NCI-H460 (cell line): ENCODE measurements at regions not wholly inside any gene's neighbourhood (a gene's known extent, or its start where the extent isn't known, plus 50 kb on each side); places are given as distances from the start of the nearest gene placed in this dataset.

Experiments
- DNase-seq: peaks from one replicate; pipeline ENCODE4 v3.0.0-alpha.2; 2016; ENCODE audit warnings: low read depth; ENCODE audit errors: extremely low read depth

GRCh38 chr2:15775753-15776628 lies 164.4 kb upstream of the MYCN start:
- DNase-seq: no peak

DNA sequence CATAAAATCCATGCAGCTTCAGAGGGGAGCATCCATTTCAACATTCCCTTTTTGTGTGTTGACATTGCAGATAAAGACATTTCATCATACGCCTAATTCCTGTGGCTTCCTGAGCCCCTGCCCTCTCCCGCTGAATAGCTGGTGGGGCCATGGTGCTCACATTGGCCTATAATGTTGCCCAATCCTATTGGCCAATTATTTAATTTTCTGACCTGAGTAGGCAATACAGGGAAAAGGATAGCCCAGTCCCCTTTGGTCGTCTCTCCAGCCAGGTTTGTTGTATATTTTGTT lies 163.8 kb upstream of the MYCN start:
- DNase-seq: no peak

GRCh38 chr2:15776992-15777702 lies 163.2 kb upstream of the MYCN start:
- DNase-seq: no peak

GRCh38 chr2:15777795-15778371 lies 162.5 kb upstream of the MYCN start:
- DNase-seq: no peak

- no peak for DNase-seq
These were observed 161.7 kb upstream of the MYCN start for GRCh38 chr2:15778529-15779219.

GRCh38 chr2:15779381-15780041 lies 160.8 kb upstream of the MYCN start:
- no peak for DNase-seq

GRCh38 chr2:15780234-15780633 lies 160.1 kb upstream of the MYCN start:
- no peak for DNase-seq

DNA sequence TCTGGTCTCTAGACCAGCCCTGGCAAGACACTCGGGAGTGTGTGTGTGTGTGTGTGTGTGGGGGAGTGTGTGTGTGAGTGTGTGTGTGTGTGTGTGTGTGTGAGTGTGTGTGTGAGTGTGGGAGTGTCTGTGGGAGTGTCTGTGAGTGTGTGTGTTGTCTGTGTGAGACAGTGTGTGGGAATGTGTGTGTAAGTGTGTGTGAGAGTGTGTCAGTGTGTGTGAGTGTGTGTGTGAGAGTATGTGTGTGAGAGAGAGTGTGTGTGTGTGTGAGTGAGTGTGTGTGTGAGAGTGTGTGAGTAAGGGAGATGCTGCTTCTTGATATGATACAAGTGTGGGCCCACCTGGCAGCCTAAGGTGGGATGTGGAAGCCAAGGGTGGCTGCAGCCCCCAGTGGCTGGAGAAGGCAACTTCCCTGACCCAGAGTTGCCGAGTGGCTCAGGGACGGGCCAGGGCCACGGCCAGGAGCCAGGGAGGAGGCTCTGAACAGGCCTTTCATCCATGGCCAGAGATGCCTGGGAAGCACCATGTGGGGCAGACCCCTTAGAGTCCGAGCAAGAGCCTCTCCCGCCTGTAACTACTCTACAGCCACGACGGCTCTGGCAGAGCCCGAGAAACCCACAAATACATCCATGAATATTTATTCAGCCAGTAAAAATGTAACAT lies 159.3 kb upstream of the MYCN start:
- DNase-seq: no peak

DNA sequence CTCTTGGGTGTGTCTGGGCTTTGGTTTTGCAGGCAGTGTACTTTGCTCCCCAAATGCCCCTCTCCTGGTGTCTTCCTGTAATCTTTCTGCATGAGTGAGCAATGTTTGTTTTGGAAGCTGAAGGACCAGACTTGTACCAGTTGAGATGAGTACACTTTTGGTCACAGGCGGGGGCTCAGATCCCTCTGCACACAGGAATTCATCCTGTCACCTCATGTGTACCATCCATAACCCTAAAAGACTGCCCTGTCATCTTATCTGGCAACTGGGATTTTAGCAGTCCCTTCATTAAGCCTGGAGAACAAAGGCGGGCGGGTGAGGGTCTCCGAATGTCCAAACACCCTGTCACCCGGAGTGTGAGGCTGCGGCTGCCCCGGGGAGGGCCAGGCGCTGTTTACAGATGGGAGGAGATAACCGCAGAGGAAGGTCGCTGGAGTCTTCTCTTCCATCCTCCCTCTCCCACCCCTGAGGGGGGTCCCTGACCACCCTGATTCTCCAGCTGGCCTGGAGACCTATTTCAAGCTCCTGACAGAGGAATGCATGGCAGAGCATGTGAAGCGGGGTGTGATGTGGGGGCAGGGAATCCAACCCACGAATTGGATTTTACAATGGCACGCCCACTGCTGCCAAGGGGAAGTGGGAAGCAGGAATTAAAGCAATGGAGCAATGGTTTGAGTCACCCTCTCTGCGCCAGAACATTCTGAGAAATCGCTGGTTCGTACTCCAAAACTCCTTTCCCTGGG lies 158.2 kb upstream of the MYCN start:
- DNase-seq: no peak

DNA sequence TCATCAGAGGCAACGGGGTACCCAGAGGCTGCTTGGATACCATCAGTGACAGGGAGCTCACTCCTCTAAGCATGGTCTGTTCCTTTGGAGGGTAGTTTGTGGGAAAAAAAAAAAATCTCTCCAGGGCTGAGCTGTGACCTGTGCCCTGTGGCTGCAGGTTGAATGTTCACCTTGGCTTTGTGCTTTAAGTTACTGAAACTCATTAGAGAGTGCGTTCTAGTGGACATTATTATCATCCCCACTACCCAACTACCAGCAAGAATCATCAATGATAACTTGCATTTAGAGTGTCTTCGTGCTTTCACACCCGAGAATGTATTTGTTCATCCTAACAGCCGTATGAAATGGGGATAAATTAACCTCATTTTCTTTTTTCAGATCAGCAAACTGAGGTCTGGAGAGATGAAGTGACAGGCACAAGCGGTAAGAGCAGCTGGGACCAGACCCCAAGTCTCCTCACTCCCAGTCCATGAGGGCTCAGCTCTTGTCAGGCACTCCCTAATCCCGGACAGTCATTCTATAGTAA lies 157.5 kb upstream of the MYCN start:
- no peak for DNase-seq

GRCh38 chr2:15783489-15783888 lies 156.9 kb upstream of the MYCN start:
- no peak for DNase-seq

GRCh38 chr2:15784106-15784885 lies 156.1 kb upstream of the MYCN start:
- no peak for DNase-seq

GRCh38 chr2:15784886-15785801 lies 155.2 kb upstream of the MYCN start:
- DNase-seq: no peak

- no peak for DNase-seq
These were observed 154.2 kb upstream of the MYCN start for GRCh38 chr2:15786003-15786654.

DNA sequence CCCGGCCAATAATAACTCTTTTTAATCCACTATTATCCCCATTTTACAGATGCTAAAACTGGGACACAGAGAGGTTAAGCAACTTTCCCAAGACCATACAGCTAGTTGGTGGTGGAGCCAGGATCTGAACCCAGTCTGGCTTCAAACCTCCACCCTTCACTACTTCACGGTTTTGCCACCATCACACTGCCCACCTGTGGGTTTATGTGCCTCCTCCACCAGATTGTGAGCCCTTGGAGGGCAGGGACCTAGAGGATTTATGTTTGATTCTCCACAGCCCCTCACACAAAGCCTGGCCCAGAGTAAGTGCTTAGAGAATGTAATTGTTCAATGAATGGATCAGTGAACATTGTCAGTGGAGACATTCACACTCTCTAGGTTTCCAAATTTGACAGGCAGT lies 153.4 kb upstream of the MYCN start:
- no peak for DNase-seq

DNA sequence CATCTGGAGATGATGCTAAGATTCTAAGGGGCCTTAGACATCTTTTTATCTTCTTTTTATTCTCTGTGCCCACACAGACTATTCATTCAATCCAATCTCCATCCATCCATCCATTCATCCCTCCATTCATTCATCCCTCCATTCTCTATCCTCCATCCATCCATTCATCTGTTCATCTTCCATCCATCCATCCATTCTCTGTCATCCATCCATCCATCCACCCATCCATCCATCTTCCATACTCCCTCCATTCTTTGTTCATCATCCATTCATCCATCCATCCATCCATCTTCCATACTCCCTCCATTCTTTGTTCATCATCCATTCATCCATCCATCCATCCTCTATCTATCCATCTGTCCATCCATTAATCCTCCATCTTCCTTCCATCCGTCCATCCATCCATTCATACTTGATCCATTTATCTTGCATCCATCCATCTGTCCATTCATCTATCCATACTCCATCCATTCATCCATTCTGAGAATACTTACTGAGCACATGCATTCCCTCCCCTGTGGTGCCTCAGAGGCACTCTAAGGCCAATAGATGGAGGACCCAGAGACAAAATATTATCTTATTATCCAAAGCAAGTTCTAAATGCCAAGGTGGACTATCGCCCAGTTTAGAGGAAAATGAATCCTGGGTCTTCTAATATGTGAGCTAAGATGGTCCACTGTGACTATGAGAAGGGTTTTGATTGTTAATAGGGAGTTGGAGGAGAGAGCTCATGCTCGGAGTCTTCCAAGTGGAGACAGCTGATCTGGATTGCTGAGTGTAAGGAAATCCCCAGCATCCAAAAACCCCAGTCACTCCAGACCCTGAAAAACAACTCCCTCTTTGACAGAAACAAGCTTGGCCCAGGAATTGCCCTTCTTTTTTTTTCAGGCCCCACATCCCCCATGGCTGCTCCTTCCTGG lies 152.6 kb upstream of the MYCN start:
- no peak for DNase-seq
